CD4-positive, alpha-beta T cell (primary cell): ENCODE measurements at regions not wholly inside any gene's neighbourhood (a gene's known extent, or its start where the extent isn't known, plus 50 kb on each side); places are given as distances from the start of the nearest gene placed in this dataset.

Experiments
- ATAC-seq: fragments of 200-7000 bp; cut with Tn5 transposase; one replicate; pipeline ENCODE4 v1.10.0; 2022; ENCODE audit warnings: mild to moderate bottlenecking; ENCODE audit not compliant: poor library complexity
- CTCF ChIA-PET: fragments of 350-600 bp; sonication (Branson Sonifier 250); formaldehyde crosslinking; loops from one replicate; lab custom pipeline; 2021; ENCODE audit warnings: antibody characterized with exemption, inconsistent platforms; lab: Charles Lee
- POLR2A ChIA-PET: fragments of 350-600 bp; sonication (Branson Sonifier 250); formaldehyde crosslinking; loops from one replicate; lab custom pipeline; 2021; ENCODE audit warnings: antibody characterized with exemption, inconsistent platforms; lab: Charles Lee
- DNase-seq, 14 experiments: peaks; one replicate each; pipeline ENCODE4 v3.0.0-alpha.2; 2013 to 2020; ENCODE audit warnings: mixed read lengths in 2 of 14
- H3K27ac ChIP-seq, 2 donors: one replicate each; pipeline versions ENCODE4 v1.5.1 to v1.7.0; 2013; ENCODE audit warnings: low read length in 2 of 2, low read depth in 1 of 2, mild to moderate bottlenecking in 1 of 2
- H3K27me3 ChIP-seq, 2 experiments: 1 replicate in 1 of 2; 2 replicates in 1 of 2; pipeline versions ENCODE4 v1.6.1 to v1.7.0; 2013; ENCODE audit warnings: low read length in 2 of 2, control low read depth in 1 of 2, mild to moderate bottlenecking in 1 of 2, moderate library complexity in 1 of 2; ENCODE audit not compliant: insufficient read depth in 2 of 2, control insufficient read depth in 1 of 2
- H3K36me3 ChIP-seq: one replicate; pipeline ENCODE4 v1.6.1; 2013; ENCODE audit warnings: low read length, control low read depth; ENCODE audit not compliant: insufficient read depth
- H3K4me1 ChIP-seq: one replicate; pipeline ENCODE4 v1.6.1; 2013; ENCODE audit warnings: low read length, control low read depth; ENCODE audit not compliant: insufficient read depth
- H3K4me3 ChIP-seq: one replicate; pipeline ENCODE4 v1.5.1; 2013; ENCODE audit warnings: mild to moderate bottlenecking, low read length, moderate library complexity
- H3K9me3 ChIP-seq, 2 experiments: 1 replicate in 1 of 2; 2 replicates in 1 of 2; pipeline versions ENCODE4 v1.6.1 to v1.7.0; 2013; ENCODE audit warnings: low read length in 2 of 2, mild to moderate bottlenecking in 2 of 2, control low read depth in 1 of 2, moderate library complexity in 1 of 2; ENCODE audit not compliant: control insufficient read depth in 1 of 2, insufficient read depth in 1 of 2
- H3K27ac Mint-ChIP-seq: one replicate; pipeline ENCODE4 v1.8.0; 2020; ENCODE audit warnings: mixed read lengths
- H3K27me3 Mint-ChIP-seq: one replicate; pipeline ENCODE4 v1.8.0; 2021; ENCODE audit warnings: mixed read lengths
- H3K36me3 Mint-ChIP-seq: one replicate; pipeline ENCODE4 v1.8.0; 2021; ENCODE audit warnings: low read depth, mixed read lengths
- H3K4me1 Mint-ChIP-seq: one replicate; pipeline ENCODE4 v1.8.0; 2021; ENCODE audit warnings: low read depth, mixed read lengths
- H3K4me3 Mint-ChIP-seq: one replicate; pipeline ENCODE4 v1.8.0; 2020; ENCODE audit warnings: mild to moderate bottlenecking, mixed read lengths
- H3K9me3 Mint-ChIP-seq: one replicate; pipeline ENCODE4 v1.8.0; 2020; ENCODE audit warnings: mixed read lengths
- CTCF ChIP-seq: fragments of 200-600 bp; IDR thresholded peaks from one replicate; pipeline ENCODE4 v1.8.0; 2022; ENCODE audit warnings: antibody characterized with exemption, mild to moderate bottlenecking
- intact Hi-C, 2 experiments: fragments of 100-400 bp; cut with DNase I in 1 of 2; cut with micrococcal nuclease in 1 of 2; formaldehyde crosslinking; loops; one replicate each; pipeline versions ENCODE4 v1.15.1 to v1.9.0; 2023 to 2025; cut with DNase I, micrococcal nuclease

DNA sequence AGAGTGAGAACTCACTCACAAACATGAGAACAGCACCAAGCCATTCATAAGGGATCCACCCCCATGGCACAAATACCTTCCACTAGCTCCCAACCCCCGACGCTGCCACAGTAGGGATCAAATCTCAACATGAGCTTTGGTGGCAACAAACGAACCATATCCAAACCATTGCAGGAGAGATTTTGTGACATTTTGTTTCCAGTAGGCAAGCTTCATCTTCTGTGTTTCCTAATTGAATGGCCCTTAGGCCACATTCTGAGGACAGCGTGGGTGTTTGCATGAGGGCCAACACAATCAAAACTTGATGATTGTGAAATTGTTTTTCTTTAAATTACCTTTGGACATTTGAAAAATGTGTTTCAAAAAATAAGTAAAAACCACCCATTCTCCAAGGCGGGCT is 102.6 kb upstream of the LNX1 start:
- no peaks in the 10 kb centered on the region for H3K27me3 ChIP-seq
- CTCF ChIA-PET, result no interaction called here
- no peak overlapping the region for H3K4me3 ChIP-seq
- Mint-ChIP-seq H3K36me3 (no peaks in the 10 kb centered on the region), H3K9me3 (no peaks in the 10 kb centered on the region), H3K4me3 (no peak overlapping the region), H3K27me3 (peaks cover 29% of the 10 kb centered on the region), H3K4me1 (no peaks in the 10 kb centered on the region), H3K27ac (no peak overlapping the region)
- H3K9me3 ChIP-seq, result no peaks in the 10 kb centered on the region
- intact Hi-C loops, result no loop called here
- no peak overlapping the region for H3K27ac ChIP-seq
- POLR2A ChIA-PET, result no interaction called here
- no peaks in the 10 kb centered on the region for H3K36me3 ChIP-seq
- H3K4me1 ChIP-seq, result no peaks in the 10 kb centered on the region
- ATAC-seq (no peak), DNase-seq (no peak)
- no peak for TF ChIP-seq CTCF

DNA sequence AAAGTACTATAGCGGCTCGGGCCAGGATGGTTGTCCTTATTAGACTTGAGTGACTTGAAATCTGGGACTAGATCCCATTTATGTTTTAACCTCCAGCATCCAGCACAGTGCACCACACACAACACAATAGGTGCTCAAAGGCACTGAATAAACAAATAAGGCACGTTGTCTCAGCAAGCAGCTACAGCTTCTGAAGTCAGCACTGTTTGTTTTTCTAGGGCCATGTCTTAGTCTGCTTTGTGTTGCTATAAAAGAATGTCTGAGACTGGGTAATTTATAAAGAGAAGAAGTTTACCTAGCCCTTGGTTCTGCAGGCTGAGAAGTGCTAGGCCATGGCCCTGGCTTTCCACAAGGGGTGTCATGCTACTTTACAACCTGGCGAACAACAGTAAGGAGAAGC is 102.1 kb upstream of the LNX1 start:
- TF ChIP-seq CTCF, result no peak
- Mint-ChIP-seq H3K27me3 (peaks cover 31% of the 10 kb centered on the region), H3K4me1 (no peaks in the 10 kb centered on the region), H3K4me3 (no peak overlapping the region), H3K27ac (no peak overlapping the region), H3K36me3 (no peaks in the 10 kb centered on the region), H3K9me3 (no peaks in the 10 kb centered on the region)
- H3K4me1 ChIP-seq, result no peaks in the 10 kb centered on the region
- ChIA-PET POLR2A (no interaction called here), CTCF (no interaction called here)
- H3K27ac ChIP-seq, result no peak overlapping the region
- H3K36me3 ChIP-seq, result no peaks in the 10 kb centered on the region
- no peak overlapping the region for H3K4me3 ChIP-seq
- H3K9me3 ChIP-seq, result no peaks in the 10 kb centered on the region
- DNase-seq (no peak), ATAC-seq (no peak)
- intact Hi-C loops, result no loop called here
- no peaks in the 10 kb centered on the region for H3K27me3 ChIP-seq

GRCh38 chr4:53688186-53688790 is 97.0 kb upstream of the LNX1 start:
- no peaks in the 10 kb centered on the region for H3K36me3 Mint-ChIP-seq
- H3K27me3 Mint-ChIP-seq, result peaks cover 69% of the 10 kb centered on the region
- Histone ChIP-seq H3K27me3 (peaks cover 0 to 3% of the 10 kb centered on the region in 2 experiments), H3K4me1 (no peaks in the 10 kb centered on the region), H3K36me3 (no peaks in the 10 kb centered on the region), H3K4me3 (no peak overlapping the region), H3K9me3 (no peaks in the 10 kb centered on the region), H3K27ac (no peak overlapping the region)
- POLR2A ChIA-PET, result no interaction called here
- CTCF ChIA-PET, result no interaction called here
- DNase-seq (peak in 2 of 14 experiments; percentile 21 to 37), ATAC-seq (no peak)
- H3K9me3 Mint-ChIP-seq, result no peaks in the 10 kb centered on the region
- TF ChIP-seq CTCF, result no peak
- no peak overlapping the region for H3K4me3 Mint-ChIP-seq
- intact Hi-C loops, result no loop called here
- no peak overlapping the region for H3K27ac Mint-ChIP-seq
- H3K4me1 Mint-ChIP-seq, result no peaks in the 10 kb centered on the region
